H1 (cell line): ENCODE measurements at regions not wholly inside any gene's neighbourhood (a gene's known extent, or its start where the extent isn't known, plus 50 kb on each side); places are given as distances from the start of the nearest gene placed in this dataset.

Experiments
- CHD7 ChIP-seq: fragments of 300-600 bp; sonication (generic); IDR thresholded peaks from 2 replicates; pipeline ENCODE4 v1.7.1; 2012; ENCODE audit warnings: low read length, moderate library complexity, mild to moderate bottlenecking, inconsistent platforms; ENCODE audit not compliant: insufficient replicate concordance
- POU5F1 ChIP-seq: IDR thresholded peaks from 2 replicates; pipeline ENCODE4 v1.6.1; 2011; ENCODE audit warnings: low read depth, mild to moderate bottlenecking, low read length, moderate library complexity

- TF ChIP-seq CHD7, result no peak
- TF ChIP-seq POU5F1, result no peak
These were observed 72.0 kb upstream of the CLDN14 start (continued) for GRCh38 chr21:36551731-36552433.
